ENCODE measurements at regions not wholly inside any gene's neighbourhood (a gene's known extent, or its start where the extent isn't known, plus 50 kb on each side); places are given as distances from the start of the nearest gene placed in this dataset.

- Histone ChIP-seq H3K36me3 (ENCODE audit: insufficient read depth, low read length) (no peaks in the 10 kb centered on the region), H3K4me3 (ENCODE audit: low read length) (no peak overlapping the region), H3K79me2 (replicated peaks; ENCODE audit: insufficient read depth, low read length) (no peaks in the 10 kb centered on the region), H3K27me3 (ENCODE audit: insufficient read depth, low read depth, low read length) (no peaks in the 10 kb centered on the region), H3F3A (ENCODE audit: insufficient read depth, low read length, poor library complexity, severe bottlenecking) (no peaks in the 10 kb centered on the region), H4K20me1 (ENCODE audit: insufficient read depth) (no peaks in the 10 kb centered on the region), H2AFZ (ENCODE audit: low read depth, low read length) (no peak overlapping the region), H3K27ac (ENCODE audit: low read length) (no peak overlapping the region), H3K9ac (ENCODE audit: low read length) (no peak overlapping the region), H3K9me3 (ENCODE audit: low read length) (no peaks in the 10 kb centered on the region), H3K9me2 (ENCODE audit: insufficient read depth, low read length) (no peaks in the 10 kb centered on the region), H3K4me2 (ENCODE audit: low read length) (no peak overlapping the region)
- TF ChIP-seq POLR2AphosphoS5 (IDR thresholded peaks at IDR 0.05) (no peak), RAD21 (conservative IDR thresholded peaks at IDR 0.05) (no peak), MXI1 (conservative IDR thresholded peaks at IDR 0.05; ENCODE audit: poor library complexity, severe bottlenecking) (no peak), CTCF (IDR thresholded peaks at IDR 0.05; ENCODE audit: poor library complexity, severe bottlenecking) (no peak), EP300 (conservative IDR thresholded peaks at IDR 0.05; ENCODE audit: poor library complexity, severe bottlenecking) (no peak), SMC3 (conservative IDR thresholded peaks at IDR 0.05; ENCODE audit: poor library complexity) (no peak)
Measured at GRCh38 chr3:26233374-26233773, 389.2 kb upstream of the LRRC3B start.

- no peaks in the 10 kb centered on the region for H4K20me1 ChIP-seq (ENCODE audit: insufficient read depth)
Measured at GRCh38 chr3:26236531-26236930, 386.0 kb upstream of the LRRC3B start.

More at GRCh38 chr3:26236531-26236930, 386.0 kb upstream of the LRRC3B start:
- no peak for TF ChIP-seq EP300 (conservative IDR thresholded peaks at IDR 0.05; ENCODE audit: poor library complexity, severe bottlenecking)
- no peak for TF ChIP-seq SMC3 (conservative IDR thresholded peaks at IDR 0.05; ENCODE audit: poor library complexity)
- TF ChIP-seq EZH2 (IDR thresholded peaks at IDR 0.05; ENCODE audit: borderline replicate concordance, insufficient read depth, low read length, poor library complexity, severe bottlenecking), result no peak
- no peak for TF ChIP-seq POLR2AphosphoS5 (IDR thresholded peaks at IDR 0.05)
- no peak for TF ChIP-seq TAF1 (IDR thresholded peaks at IDR 0.05; ENCODE audit: low read depth)
- no peak for TF ChIP-seq MXI1 (conservative IDR thresholded peaks at IDR 0.05; ENCODE audit: poor library complexity, severe bottlenecking)
- TF ChIP-seq CTCF (IDR thresholded peaks at IDR 0.05; ENCODE audit: poor library complexity, severe bottlenecking), result no peak
- no peak for TF ChIP-seq REST (IDR thresholded peaks at IDR 0.05; ENCODE audit: borderline replicate concordance)
- TF ChIP-seq RAD21 (conservative IDR thresholded peaks at IDR 0.05), result no peak
- H3K9me3 ChIP-seq (ENCODE audit: low read length), result no peaks in the 10 kb centered on the region
- H3K4me2 ChIP-seq (ENCODE audit: low read length), result no peak overlapping the region
- H2AFZ ChIP-seq (ENCODE audit: low read depth, low read length), result no peak overlapping the region
- H3K27me3 ChIP-seq (ENCODE audit: insufficient read depth, low read depth, low read length), result no peaks in the 10 kb centered on the region
- no peaks in the 10 kb centered on the region for H3K36me3 ChIP-seq (ENCODE audit: insufficient read depth, low read length)
- no peak overlapping the region for H3K27ac ChIP-seq (ENCODE audit: low read length)
- no peaks in the 10 kb centered on the region for H3F3A ChIP-seq (ENCODE audit: insufficient read depth, low read length, poor library complexity, severe bottlenecking)
- H3K79me2 ChIP-seq (replicated peaks; ENCODE audit: insufficient read depth, low read length), result no peaks in the 10 kb centered on the region
- H3K9me2 ChIP-seq (ENCODE audit: insufficient read depth, low read length), result no peaks in the 10 kb centered on the region
- no peak overlapping the region for H3K4me3 ChIP-seq (ENCODE audit: low read length)
- H3K9ac ChIP-seq (ENCODE audit: low read length), result no peak overlapping the region

Measured in neural cell (in vitro differentiated cells).